ENCODE measurements at regions not wholly inside any gene's neighbourhood (a gene's known extent, or its start where the extent isn't known, plus 50 kb on each side); places are given as distances from the start of the nearest gene placed in this dataset.

DNA sequence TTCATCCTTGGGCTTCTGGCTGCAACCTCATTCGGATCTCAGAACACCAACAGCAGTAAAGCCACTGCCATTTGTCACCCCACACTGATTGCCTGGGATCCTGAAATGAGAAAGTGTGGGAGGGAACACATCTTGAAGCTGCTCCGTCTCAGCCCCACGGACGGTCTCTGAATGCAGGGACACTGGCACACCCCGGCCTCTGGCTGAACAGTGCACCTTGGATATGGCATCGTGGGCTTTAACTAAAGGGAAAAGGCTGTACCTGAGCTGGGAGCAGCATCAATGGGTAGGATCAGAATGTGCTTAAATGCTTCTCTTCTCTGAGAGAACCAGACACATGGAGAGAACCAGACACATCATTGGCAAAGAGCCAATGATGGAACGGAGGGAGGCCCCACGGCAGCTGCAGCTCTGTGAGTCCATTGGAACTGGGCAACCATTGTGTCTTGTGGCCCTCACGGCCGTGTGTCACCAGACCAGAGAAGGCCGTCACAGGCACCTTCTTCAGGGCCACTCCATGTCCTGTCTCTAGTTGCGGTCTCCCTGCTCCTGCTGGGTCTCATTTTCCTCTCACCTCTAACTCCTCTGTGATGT lies 193.4 kb upstream of the MYT1L start:
- no peak overlapping the region for H3K4me3 ChIP-seq (ENCODE audit: low read depth, low read length)
- DNase-seq (ENCODE audit: low read depth) = no peak
- TF ChIP-seq, protein P1, sequence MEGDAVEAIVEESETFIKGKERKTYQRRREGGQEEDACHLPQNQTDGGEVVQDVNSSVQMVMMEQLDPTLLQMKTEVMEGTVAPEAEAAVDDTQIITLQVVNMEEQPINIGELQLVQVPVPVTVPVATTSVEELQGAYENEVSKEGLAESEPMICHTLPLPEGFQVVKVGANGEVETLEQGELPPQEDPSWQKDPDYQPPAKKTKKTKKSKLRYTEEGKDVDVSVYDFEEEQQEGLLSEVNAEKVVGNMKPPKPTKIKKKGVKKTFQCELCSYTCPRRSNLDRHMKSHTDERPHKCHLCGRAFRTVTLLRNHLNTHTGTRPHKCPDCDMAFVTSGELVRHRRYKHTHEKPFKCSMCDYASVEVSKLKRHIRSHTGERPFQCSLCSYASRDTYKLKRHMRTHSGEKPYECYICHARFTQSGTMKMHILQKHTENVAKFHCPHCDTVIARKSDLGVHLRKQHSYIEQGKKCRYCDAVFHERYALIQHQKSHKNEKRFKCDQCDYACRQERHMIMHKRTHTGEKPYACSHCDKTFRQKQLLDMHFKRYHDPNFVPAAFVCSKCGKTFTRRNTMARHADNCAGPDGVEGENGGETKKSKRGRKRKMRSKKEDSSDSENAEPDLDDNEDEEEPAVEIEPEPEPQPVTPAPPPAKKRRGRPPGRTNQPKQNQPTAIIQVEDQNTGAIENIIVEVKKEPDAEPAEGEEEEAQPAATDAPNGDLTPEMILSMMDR (IDR thresholded peaks at IDR 0.05; ENCODE audit: insufficient read depth, low read depth, low read length, missing control alignments) = no peak

DNA sequence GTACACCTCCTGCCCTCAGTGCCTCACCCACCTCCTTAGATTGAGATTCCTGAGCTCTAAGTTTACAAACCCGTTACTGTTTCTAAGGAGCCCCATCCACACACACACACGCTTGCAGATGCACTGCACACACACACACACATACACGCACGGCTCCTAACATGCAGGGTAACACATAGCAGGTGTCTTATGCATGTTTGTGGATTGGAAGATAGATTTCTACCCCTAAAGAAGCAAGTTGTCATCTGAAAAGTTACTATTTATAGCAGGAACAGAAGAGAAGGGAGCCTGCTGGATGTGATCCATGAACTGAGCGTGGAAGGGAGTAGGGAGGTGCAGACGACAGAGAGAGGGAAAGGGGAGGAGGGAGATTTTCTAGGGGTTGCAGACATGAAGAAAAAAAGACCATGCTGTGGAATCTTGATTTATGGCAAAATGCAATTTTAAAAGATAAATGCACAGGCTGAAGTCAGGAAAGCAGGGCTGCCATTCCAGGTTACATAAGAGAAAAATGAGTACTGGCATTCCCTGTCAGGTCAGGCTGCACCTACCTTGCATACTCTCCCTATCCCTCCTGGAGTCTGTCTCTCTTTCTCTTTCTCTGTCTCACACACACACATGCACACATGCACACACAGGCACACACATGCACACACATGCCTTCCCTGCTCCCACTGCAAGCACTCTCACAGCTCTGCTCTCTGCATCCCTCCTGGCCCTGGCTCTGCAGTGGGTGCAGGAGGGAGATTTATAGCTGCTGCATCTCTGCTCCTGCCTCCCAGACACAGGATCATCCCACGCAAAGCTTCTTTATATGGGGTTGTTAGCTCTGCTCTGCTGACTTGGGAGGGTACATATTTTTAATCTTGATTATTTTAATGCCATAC lies 192.6 kb upstream of the MYT1L start:
- TF ChIP-seq, protein P1 (IDR thresholded peaks at IDR 0.05; ENCODE audit: insufficient read depth, low read depth, low read length, missing control alignments) = no peak
- DNase-seq (ENCODE audit: low read depth) = no peak
- no peak overlapping the region for H3K4me3 ChIP-seq (ENCODE audit: low read depth, low read length)

DNA sequence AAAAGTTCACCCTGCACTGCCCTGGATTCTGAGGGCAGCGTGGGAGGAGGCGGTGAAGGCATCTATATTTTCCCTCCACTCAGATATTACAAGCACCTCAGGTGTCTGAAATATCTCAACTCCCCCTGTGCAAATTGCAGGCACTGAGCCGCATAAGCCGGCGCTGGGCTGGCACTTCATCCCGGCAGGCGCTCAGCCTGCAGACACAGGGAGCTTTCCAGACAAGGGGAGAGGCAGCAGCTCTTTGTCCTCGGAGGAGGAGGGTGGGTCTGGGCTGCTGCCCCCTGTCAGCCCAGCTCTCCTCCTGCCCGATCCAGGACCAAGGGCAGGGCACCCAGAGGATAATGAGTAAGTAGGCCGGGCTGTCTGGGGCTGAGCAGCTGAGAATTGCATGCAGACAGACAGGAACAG lies 189.3 kb upstream of the MYT1L start:
- no peak for DNase-seq (ENCODE audit: low read depth)
- TF ChIP-seq, protein P1 (IDR thresholded peaks at IDR 0.05; ENCODE audit: insufficient read depth, low read depth, low read length, missing control alignments) = no peak
- H3K4me3 ChIP-seq (ENCODE audit: low read depth, low read length) = no peak overlapping the region

DNA sequence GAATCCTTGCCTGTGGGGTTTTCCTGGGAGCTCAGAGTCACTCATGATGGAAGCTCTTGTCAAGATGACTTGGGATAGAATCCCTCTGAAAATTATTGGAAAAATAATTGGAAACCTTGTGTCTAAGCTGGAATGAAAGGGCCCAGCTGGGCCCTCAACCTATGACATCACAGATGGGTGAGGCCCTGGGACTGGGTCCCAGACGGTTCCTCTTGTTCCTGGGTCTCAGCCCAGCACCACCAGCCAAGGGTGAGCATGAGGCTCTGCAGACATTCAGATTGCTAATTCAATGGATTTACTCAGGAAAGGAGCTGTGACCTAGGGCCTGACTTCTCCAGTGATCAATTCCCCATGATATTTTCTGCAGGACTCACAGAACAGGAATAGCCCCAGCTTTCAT lies 188.3 kb upstream of the MYT1L start:
- TF ChIP-seq, protein P1 (IDR thresholded peaks at IDR 0.05; ENCODE audit: insufficient read depth, low read depth, low read length, missing control alignments) = no peak
- H3K4me3 ChIP-seq (ENCODE audit: low read depth, low read length) = no peak overlapping the region
- no peak for DNase-seq (ENCODE audit: low read depth)

DNA sequence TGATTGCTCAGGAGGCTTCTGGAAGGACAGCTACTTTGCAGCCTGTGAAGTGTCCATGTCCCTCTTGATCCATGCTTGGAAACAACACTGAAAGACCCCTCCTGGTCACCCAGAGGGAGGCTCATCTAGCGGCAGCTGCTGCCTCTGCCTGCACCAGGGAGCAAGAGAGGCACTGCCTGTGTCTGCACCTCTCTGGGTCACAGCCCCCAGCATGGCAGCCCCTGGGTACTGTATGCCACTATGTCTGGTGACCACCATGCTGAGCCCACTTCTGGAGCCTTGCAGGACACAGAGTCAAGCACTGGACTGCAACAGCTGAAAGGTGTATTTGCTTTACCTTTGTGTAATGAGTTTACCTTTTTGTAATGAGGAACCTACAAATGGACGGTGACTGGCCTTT lies 186.3 kb upstream of the MYT1L start:
- no peak for DNase-seq (ENCODE audit: low read depth)
- H3K4me3 ChIP-seq (ENCODE audit: low read depth, low read length) = no peak overlapping the region
- TF ChIP-seq, protein P1 (IDR thresholded peaks at IDR 0.05; ENCODE audit: insufficient read depth, low read depth, low read length, missing control alignments) = no peak

DNA sequence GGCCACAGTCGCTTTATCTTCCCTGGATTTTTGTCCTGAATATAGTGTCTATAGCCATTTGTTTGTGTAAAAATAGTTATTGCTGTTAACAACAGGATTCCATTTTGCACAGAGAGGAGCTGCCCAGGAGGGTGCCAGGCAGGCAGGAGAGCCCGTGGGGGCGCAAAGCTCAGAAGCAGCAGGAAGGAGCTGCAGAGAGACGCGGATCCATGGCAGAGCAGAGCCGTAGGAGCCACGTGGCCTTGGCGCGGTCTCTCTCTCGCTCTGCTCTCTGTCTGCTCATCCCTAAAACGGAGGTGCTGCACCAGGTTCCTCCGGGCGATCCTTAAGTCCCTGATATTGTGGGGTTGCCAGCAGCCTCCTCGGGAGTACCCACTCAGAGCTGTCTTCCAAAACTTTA lies 185.3 kb upstream of the MYT1L start:
- no peak overlapping the region for H3K4me3 ChIP-seq (ENCODE audit: low read depth, low read length)
- TF ChIP-seq, protein P1 (IDR thresholded peaks at IDR 0.05; ENCODE audit: insufficient read depth, low read depth, low read length, missing control alignments) = no peak
- no peak for DNase-seq (ENCODE audit: low read depth)
